Mammary epithelial cell (primary cell): ENCODE measurements at regions not wholly inside any gene's neighbourhood (a gene's known extent, or its start where the extent isn't known, plus 50 kb on each side); places are given as distances from the start of the nearest gene placed in this dataset.

Experiments used
- EZH2 ChIP-seq: IDR thresholded peaks from 2 replicates; pipeline ENCODE4 v1.6.1; 2012; ENCODE audit warnings: low read length, inconsistent platforms, borderline replicate concordance
- TF ChIP-seq, protein P1 (sequence below), 2 donors: IDR thresholded peaks in 1 of 2; conservative IDR thresholded peaks in 1 of 2; 2 replicates each; pipeline ENCODE4 v1.5.1; 2011 to 2012; ENCODE audit warnings: inconsistent platforms in 2 of 2, low read length in 2 of 2, mild to moderate bottlenecking in 2 of 2, control low read depth in 1 of 2, low read depth in 1 of 2; ENCODE audit not compliant: insufficient read depth in 1 of 2; ENCODE audit errors: extremely low read depth in 1 of 2

GRCh38 chr2:220959391-220959802, 612.7 kb downstream of the EPHA4 start:
- TF ChIP-seq, protein P1, sequence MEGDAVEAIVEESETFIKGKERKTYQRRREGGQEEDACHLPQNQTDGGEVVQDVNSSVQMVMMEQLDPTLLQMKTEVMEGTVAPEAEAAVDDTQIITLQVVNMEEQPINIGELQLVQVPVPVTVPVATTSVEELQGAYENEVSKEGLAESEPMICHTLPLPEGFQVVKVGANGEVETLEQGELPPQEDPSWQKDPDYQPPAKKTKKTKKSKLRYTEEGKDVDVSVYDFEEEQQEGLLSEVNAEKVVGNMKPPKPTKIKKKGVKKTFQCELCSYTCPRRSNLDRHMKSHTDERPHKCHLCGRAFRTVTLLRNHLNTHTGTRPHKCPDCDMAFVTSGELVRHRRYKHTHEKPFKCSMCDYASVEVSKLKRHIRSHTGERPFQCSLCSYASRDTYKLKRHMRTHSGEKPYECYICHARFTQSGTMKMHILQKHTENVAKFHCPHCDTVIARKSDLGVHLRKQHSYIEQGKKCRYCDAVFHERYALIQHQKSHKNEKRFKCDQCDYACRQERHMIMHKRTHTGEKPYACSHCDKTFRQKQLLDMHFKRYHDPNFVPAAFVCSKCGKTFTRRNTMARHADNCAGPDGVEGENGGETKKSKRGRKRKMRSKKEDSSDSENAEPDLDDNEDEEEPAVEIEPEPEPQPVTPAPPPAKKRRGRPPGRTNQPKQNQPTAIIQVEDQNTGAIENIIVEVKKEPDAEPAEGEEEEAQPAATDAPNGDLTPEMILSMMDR (conservative IDR thresholded peaks at IDR 0.05 in 1 of 2, IDR thresholded peaks at IDR 0.05 in 1 of 2; ENCODE audit: extremely low read depth in 1 of 2, insufficient read depth in 1 of 2, low read depth in 1 of 2, low read length in 2 of 2), result no peak
- TF ChIP-seq EZH2, result no peak
